ENCODE measurements at regions not wholly inside any gene's neighbourhood (a gene's known extent, or its start where the extent isn't known, plus 50 kb on each side); places are given as distances from the start of the nearest gene placed in this dataset.

DNA sequence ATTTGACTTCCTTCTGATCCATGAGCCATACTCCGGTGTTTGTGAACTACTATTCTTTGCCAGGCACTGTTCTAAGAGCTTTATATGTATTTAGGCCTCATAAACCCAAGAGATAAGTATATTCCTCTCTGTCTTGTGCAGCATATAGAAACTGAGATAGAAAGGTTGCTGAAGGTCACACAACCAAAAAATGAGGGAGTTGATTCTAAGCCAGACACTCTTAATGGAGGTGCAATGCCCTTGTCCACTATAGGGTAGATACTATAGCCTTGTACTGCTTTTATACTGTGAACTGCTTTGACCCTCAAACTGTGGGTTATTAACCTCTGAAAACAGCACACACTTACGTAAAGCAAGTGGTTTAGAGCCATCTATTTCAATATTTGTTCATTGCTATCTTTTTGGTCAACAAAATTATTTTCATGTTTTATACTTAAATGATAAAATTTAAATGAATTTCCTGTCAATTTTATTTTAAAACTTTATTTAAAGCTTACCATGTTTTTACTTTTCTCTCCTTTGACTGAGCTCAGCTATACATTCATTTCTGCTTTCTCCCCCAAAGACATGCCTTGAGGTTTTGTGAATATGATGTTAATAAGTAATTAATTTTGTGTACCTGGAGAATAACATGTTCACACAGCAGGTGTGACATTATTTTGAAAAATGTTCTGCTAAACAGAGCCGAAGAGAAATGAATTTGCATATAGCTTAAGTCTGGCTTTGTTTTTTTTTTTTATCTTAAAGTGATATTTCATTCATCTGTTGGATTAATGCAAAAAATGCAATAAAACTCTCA is 687.3 kb downstream of the DNAJB9 start:
- Histone ChIP-seq H3K4me3 (ENCODE audit: low read depth, low read length) (no peak overlapping the region), H3K36me3 (ENCODE audit: control insufficient read depth, insufficient read depth, low read length) (no peaks in the 10 kb centered on the region), H3K27me3 (ENCODE audit: control insufficient read depth, insufficient read depth, low read length) (no peaks in the 10 kb centered on the region)
- FAIRE-seq (no peak), DNase-seq (ENCODE audit: low read depth) (no peak)
- TF ChIP-seq, protein P1, sequence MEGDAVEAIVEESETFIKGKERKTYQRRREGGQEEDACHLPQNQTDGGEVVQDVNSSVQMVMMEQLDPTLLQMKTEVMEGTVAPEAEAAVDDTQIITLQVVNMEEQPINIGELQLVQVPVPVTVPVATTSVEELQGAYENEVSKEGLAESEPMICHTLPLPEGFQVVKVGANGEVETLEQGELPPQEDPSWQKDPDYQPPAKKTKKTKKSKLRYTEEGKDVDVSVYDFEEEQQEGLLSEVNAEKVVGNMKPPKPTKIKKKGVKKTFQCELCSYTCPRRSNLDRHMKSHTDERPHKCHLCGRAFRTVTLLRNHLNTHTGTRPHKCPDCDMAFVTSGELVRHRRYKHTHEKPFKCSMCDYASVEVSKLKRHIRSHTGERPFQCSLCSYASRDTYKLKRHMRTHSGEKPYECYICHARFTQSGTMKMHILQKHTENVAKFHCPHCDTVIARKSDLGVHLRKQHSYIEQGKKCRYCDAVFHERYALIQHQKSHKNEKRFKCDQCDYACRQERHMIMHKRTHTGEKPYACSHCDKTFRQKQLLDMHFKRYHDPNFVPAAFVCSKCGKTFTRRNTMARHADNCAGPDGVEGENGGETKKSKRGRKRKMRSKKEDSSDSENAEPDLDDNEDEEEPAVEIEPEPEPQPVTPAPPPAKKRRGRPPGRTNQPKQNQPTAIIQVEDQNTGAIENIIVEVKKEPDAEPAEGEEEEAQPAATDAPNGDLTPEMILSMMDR (IDR thresholded peaks at IDR 0.05; ENCODE audit: insufficient read depth, low read length, severe bottlenecking) = no peak

DNA sequence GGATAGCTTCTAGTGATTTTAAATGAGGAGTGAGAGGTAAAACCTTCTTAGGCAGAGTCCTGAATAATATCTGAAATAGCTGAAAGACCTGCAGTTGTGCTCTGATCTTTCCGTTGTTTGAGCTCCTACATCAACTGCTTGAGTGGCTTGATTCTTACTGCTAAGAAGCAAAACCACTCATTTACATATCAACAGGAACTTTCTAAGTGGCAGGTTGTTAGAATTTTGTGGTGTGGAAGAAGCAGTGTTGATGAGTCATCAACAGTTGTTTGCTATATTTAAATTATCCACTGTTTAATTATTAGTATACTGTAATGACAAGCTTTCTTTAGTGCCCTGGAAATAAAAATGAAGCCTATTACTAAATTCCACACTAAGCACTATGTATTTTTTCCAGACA is 689.5 kb downstream of the DNAJB9 start:
- TF ChIP-seq, protein P1 (IDR thresholded peaks at IDR 0.05; ENCODE audit: insufficient read depth, low read length, severe bottlenecking) = no peak
- DNase-seq (ENCODE audit: low read depth) = peak; percentile 25
- Histone ChIP-seq H3K4me3 (ENCODE audit: low read depth, low read length) (no peak overlapping the region), H3K27me3 (ENCODE audit: control insufficient read depth, insufficient read depth, low read length) (no peaks in the 10 kb centered on the region), H3K36me3 (ENCODE audit: control insufficient read depth, insufficient read depth, low read length) (no peaks in the 10 kb centered on the region)
- no peak for FAIRE-seq

DNA sequence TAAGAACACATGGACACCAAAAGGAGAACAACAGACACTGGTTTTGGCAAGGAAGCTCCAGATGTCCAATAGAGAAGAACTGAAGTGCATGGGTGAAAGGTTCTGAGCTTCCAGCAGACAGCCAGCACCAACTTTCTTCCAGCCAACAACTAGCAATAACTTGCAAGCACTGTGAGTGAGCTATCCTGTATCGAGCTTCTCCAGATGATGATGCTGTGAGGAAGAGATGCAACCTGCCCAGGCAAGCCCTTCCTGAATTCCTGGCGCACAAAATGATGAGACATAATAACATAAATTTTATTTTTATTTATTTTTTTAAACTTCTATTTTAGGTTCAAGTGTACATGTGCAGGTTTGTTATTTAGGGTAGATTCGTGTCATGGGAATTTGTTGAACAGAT is 692.1 kb downstream of the DNAJB9 start:
- H3K36me3 ChIP-seq (ENCODE audit: control insufficient read depth, insufficient read depth, low read length) = no peaks in the 10 kb centered on the region
- DNase-seq (ENCODE audit: low read depth) (peak; percentile 69), FAIRE-seq (no peak)
- TF ChIP-seq, protein P1 (IDR thresholded peaks at IDR 0.05; ENCODE audit: insufficient read depth, low read length, severe bottlenecking) = no peak
- no peak overlapping the region for H3K4me3 ChIP-seq (ENCODE audit: low read depth, low read length)
- no peaks in the 10 kb centered on the region for H3K27me3 ChIP-seq (ENCODE audit: control insufficient read depth, insufficient read depth, low read length)

DNA sequence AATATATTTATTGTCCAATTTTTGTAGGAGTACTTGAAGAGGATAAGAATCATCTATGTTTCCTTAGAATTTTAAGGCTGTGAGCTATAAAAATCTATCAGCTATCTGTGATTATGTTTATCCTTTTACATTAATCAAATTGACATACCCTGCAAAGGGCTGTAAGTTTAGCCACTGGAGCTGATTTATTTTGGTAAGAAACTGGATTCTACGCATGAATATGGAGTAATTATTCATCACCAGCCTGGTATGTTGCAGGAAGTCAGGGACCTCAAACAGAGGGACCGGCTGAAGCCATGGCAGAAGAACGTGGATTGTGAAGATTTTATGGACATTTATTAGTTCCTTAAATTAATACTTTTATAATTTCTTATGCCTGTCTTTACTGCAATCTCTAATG is 696.9 kb downstream of the DNAJB9 start:
- DNase-seq (ENCODE audit: low read depth) (no peak), FAIRE-seq (no peak)
- TF ChIP-seq, protein P1 (IDR thresholded peaks at IDR 0.05; ENCODE audit: insufficient read depth, low read length, severe bottlenecking) = no peak
- Histone ChIP-seq H3K4me3 (ENCODE audit: low read depth, low read length) (no peak overlapping the region), H3K36me3 (ENCODE audit: control insufficient read depth, insufficient read depth, low read length) (no peaks in the 10 kb centered on the region), H3K27me3 (ENCODE audit: control insufficient read depth, insufficient read depth, low read length) (no peaks in the 10 kb centered on the region)

DNA sequence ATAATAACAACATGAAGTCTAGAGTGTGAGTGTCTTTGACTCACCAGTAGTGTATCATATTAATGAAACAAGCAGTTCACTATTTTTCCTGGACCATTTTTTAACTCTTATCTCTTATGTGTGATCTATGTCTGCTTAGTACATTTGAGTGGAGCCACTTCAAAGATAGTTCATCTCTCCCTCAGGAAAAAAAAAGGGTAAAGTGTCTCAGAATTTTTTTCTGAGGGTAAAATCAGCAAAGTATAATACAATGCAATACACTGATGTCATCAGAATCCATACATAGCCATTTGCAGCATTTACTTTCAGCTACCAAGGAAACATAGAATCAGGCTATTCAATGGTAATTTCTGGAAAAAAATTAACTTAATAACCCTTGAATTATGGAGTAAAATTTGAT is 706.7 kb downstream of the DNAJB9 start:
- Histone ChIP-seq H3K27me3 (ENCODE audit: control insufficient read depth, insufficient read depth, low read length) (no peaks in the 10 kb centered on the region), H3K36me3 (ENCODE audit: control insufficient read depth, insufficient read depth, low read length) (no peaks in the 10 kb centered on the region), H3K4me3 (ENCODE audit: low read depth, low read length) (no peak overlapping the region)
- FAIRE-seq (no peak), DNase-seq (ENCODE audit: low read depth) (no peak)
- TF ChIP-seq, protein P1 (IDR thresholded peaks at IDR 0.05; ENCODE audit: insufficient read depth, low read length, severe bottlenecking) = no peak

DNA sequence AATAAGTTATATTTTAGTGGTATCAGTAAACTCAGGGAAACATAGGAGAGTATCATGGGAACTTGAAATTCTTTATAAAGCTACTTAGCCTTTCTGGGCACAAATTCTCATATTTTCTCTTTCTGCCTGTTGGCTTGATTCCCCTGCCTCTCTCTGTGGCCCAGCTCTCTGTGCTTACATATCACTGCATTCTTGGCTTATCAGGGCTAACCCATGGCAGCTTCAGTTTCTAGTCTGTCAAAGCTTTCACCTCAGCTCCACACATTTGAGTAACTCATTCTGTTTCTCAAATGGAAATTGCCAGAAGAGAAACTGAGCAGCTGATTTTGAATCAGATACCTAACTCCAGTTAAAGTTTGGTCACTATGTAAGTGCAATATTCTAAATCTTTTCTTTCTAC is 713.1 kb downstream of the DNAJB9 start:
- TF ChIP-seq, protein P1 (IDR thresholded peaks at IDR 0.05; ENCODE audit: insufficient read depth, low read length, severe bottlenecking) = no peak
- no peaks in the 10 kb centered on the region for H3K27me3 ChIP-seq (ENCODE audit: control insufficient read depth, insufficient read depth, low read length)
- no peak for FAIRE-seq

More for the DNA sequence above, 713.1 kb downstream of the DNAJB9 start:
- DNase-seq (ENCODE audit: low read depth) = no peak
- Histone ChIP-seq H3K36me3 (ENCODE audit: control insufficient read depth, insufficient read depth, low read length) (no peaks in the 10 kb centered on the region), H3K4me3 (ENCODE audit: low read depth, low read length) (no peak overlapping the region)

All from bronchial epithelial cell (primary cell).